Neural progenitor cell (in vitro differentiated cells): ENCODE measurements at regions not wholly inside any gene's neighbourhood (a gene's known extent, or its start where the extent isn't known, plus 50 kb on each side); places are given as distances from the start of the nearest gene placed in this dataset.

Experiments used
- EZH2 ChIP-seq: fragments of 200-600 bp; sonication (generic); IDR thresholded peaks from 2 replicates; pipeline ENCODE4 v1.6.1; 2017; ENCODE audit warnings: antibody characterized with exemption, mild to moderate bottlenecking, moderate library complexity
- TF ChIP-seq, protein P1 (sequence below): fragments of 200-600 bp; sonication (generic); IDR thresholded peaks from 2 replicates; pipeline ENCODE4 v1.5.1; 2017; ENCODE audit warnings: antibody characterized with exemption, mild to moderate bottlenecking

DNA sequence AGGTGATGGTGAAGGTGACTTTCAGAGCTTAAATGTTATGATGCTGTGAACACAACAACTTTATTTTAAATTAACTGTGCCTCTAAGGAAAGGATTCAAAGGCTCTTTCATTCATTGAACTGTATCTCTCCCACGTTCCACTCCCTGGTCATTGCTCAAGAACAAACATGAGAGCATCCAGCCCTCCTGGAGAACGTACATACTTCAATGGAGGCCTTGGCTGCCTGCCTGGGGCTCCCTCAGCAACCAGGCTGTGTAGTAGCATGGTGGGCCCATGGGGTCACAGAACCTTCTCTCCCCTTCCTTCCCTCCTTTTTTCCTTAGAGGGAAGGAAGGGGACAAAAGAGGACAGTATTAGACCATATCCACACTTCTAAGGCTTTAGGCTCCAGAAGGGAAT lies 234.3 kb downstream of the CDC5L start:
- TF ChIP-seq, protein P1, sequence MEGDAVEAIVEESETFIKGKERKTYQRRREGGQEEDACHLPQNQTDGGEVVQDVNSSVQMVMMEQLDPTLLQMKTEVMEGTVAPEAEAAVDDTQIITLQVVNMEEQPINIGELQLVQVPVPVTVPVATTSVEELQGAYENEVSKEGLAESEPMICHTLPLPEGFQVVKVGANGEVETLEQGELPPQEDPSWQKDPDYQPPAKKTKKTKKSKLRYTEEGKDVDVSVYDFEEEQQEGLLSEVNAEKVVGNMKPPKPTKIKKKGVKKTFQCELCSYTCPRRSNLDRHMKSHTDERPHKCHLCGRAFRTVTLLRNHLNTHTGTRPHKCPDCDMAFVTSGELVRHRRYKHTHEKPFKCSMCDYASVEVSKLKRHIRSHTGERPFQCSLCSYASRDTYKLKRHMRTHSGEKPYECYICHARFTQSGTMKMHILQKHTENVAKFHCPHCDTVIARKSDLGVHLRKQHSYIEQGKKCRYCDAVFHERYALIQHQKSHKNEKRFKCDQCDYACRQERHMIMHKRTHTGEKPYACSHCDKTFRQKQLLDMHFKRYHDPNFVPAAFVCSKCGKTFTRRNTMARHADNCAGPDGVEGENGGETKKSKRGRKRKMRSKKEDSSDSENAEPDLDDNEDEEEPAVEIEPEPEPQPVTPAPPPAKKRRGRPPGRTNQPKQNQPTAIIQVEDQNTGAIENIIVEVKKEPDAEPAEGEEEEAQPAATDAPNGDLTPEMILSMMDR = no peak
- no peak for TF ChIP-seq EZH2
